HepG2 (cell line): ENCODE measurements at regions not wholly inside any gene's neighbourhood (a gene's known extent, or its start where the extent isn't known, plus 50 kb on each side); places are given as distances from the start of the nearest gene placed in this dataset.
A peak's percentile ranks its signal among the peaks of the same experiment; 100 is the strongest.

Experiments
- ARNT2 ChIP-seq: sonication (generic); formaldehyde crosslinking; IDR thresholded peaks from 2 replicates; pipeline ENCODE4 v1.8.0; 2022; ENCODE audit warnings: mild to moderate bottlenecking, low read depth, missing genetic modification reagents, moderate library complexity
- BCLAF1 ChIP-seq: fragments of 450-650 bp; IDR thresholded peaks from 2 replicates; pipeline ENCODE4 v1.6.1; 2017; ENCODE audit warnings: mild to moderate bottlenecking
- ESRRA ChIP-seq: sonication (generic); formaldehyde crosslinking; IDR thresholded peaks from 2 replicates; pipeline ENCODE4 v1.5.1; 2020; ENCODE audit warnings: mild to moderate bottlenecking, low read depth, missing genetic modification reagents
- GZF1 ChIP-seq: sonication (generic); formaldehyde crosslinking; IDR thresholded peaks from 2 replicates; pipeline ENCODE4 v1.5.1; 2020; ENCODE audit warnings: mild to moderate bottlenecking, missing genetic modification reagents
- HMG20A ChIP-seq: IDR thresholded peaks from 2 replicates; pipeline ENCODE4 v1.6.1; 2016; ENCODE audit warnings: borderline replicate concordance
- KLF13 ChIP-seq: sonication (generic); formaldehyde crosslinking; IDR thresholded peaks from 2 replicates; pipeline ENCODE4 v1.4.0; 2020; ENCODE audit warnings: mild to moderate bottlenecking, missing genetic modification reagents
- SIX4 ChIP-seq: sonication (generic); formaldehyde crosslinking; IDR thresholded peaks from 2 replicates; pipeline ENCODE4 v1.4.0; 2020; ENCODE audit warnings: missing genetic modification reagents
- ZBTB39 ChIP-seq: sonication (generic); formaldehyde crosslinking; IDR thresholded peaks from 2 replicates; pipeline ENCODE4 v1.5.0; 2020; ENCODE audit warnings: missing genetic modification reagents
- ZFP36L2 ChIP-seq: sonication (generic); formaldehyde crosslinking; IDR thresholded peaks from 2 replicates; pipeline ENCODE4 v1.4.0; 2020; ENCODE audit warnings: missing genetic modification reagents
- ZNF547 ChIP-seq: sonication (generic); formaldehyde crosslinking; IDR thresholded peaks from 2 replicates; pipeline ENCODE4 v1.5.1; 2020; ENCODE audit warnings: mild to moderate bottlenecking, missing genetic modification reagents
- ZNF549 ChIP-seq: sonication (generic); formaldehyde crosslinking; IDR thresholded peaks from 2 replicates; pipeline ENCODE4 v1.5.0; 2020; ENCODE audit warnings: missing genetic modification reagents
- TF ChIP-seq, protein P1 (sequence below): sonication (generic); formaldehyde crosslinking; IDR thresholded peaks from 2 replicates; pipeline ENCODE4 v1.8.1; 2023; ENCODE audit warnings: mild to moderate bottlenecking, missing genetic modification reagents
- TF ChIP-seq, protein P2 (sequence below): sonication (generic); formaldehyde crosslinking; IDR thresholded peaks from 2 replicates; pipeline ENCODE4 v1.9.0; 2021; ENCODE audit warnings: mild to moderate bottlenecking, missing genetic modification reagents
- TF ChIP-seq, protein P3 (sequence below): sonication (generic); formaldehyde crosslinking; IDR thresholded peaks from 2 replicates; pipeline ENCODE4 v1.5.0; 2020; ENCODE audit warnings: mild to moderate bottlenecking, missing genetic modification reagents

DNA sequence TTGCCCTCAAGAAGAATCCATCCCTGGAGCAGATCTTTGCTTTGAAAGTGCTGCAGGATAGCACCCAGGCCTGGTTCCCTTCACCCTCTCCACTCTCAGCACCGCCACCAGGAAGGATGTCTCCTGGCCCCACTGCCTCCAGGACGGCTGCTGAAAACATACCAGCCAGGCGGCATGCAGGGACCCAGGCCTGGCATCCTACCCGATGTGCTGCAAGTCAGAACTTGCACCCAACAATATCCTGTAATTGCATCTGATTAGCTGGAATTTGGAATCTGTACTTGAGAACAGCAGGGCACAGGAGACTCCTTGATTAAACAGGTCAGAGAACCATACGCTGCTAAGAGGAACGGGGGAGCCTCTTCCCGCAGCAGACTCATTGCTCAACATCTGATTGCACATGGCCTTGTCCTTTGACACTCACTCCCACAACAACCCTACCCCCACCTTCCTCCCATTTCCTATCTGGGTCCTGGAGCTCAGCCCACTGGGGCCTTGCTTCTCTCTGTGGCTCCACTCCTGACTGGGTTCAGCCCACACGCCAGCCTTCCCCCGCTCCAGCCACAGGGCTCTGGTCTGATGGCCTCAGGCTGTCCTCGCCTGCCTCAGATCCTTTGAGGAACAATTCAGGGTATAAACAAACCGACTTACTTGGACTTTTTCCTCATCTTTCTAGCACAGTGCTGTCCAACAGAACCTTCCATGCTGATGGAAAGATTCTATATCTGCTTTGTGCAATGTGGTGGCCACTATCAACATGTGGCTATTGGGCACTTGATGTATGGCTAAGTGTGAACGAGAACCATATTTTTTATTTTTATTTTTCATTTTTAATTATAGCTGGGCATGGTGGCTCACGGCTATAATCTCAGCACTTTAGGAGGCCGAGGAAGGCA is 78.0 kb downstream of the FGD2 start (continued):
- TF ChIP-seq, protein P1, sequence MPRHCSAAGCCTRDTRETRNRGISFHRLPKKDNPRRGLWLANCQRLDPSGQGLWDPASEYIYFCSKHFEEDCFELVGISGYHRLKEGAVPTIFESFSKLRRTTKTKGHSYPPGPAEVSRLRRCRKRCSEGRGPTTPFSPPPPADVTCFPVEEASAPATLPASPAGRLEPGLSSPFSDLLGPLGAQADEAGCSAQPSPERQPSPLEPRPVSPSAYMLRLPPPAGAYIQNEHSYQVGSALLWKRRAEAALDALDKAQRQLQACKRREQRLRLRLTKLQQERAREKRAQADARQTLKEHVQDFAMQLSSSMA (CRISPR knock-in tag): peak; percentile 50; the same call in 1 of the 2 replicates
- TF ChIP-seq, protein P2, sequence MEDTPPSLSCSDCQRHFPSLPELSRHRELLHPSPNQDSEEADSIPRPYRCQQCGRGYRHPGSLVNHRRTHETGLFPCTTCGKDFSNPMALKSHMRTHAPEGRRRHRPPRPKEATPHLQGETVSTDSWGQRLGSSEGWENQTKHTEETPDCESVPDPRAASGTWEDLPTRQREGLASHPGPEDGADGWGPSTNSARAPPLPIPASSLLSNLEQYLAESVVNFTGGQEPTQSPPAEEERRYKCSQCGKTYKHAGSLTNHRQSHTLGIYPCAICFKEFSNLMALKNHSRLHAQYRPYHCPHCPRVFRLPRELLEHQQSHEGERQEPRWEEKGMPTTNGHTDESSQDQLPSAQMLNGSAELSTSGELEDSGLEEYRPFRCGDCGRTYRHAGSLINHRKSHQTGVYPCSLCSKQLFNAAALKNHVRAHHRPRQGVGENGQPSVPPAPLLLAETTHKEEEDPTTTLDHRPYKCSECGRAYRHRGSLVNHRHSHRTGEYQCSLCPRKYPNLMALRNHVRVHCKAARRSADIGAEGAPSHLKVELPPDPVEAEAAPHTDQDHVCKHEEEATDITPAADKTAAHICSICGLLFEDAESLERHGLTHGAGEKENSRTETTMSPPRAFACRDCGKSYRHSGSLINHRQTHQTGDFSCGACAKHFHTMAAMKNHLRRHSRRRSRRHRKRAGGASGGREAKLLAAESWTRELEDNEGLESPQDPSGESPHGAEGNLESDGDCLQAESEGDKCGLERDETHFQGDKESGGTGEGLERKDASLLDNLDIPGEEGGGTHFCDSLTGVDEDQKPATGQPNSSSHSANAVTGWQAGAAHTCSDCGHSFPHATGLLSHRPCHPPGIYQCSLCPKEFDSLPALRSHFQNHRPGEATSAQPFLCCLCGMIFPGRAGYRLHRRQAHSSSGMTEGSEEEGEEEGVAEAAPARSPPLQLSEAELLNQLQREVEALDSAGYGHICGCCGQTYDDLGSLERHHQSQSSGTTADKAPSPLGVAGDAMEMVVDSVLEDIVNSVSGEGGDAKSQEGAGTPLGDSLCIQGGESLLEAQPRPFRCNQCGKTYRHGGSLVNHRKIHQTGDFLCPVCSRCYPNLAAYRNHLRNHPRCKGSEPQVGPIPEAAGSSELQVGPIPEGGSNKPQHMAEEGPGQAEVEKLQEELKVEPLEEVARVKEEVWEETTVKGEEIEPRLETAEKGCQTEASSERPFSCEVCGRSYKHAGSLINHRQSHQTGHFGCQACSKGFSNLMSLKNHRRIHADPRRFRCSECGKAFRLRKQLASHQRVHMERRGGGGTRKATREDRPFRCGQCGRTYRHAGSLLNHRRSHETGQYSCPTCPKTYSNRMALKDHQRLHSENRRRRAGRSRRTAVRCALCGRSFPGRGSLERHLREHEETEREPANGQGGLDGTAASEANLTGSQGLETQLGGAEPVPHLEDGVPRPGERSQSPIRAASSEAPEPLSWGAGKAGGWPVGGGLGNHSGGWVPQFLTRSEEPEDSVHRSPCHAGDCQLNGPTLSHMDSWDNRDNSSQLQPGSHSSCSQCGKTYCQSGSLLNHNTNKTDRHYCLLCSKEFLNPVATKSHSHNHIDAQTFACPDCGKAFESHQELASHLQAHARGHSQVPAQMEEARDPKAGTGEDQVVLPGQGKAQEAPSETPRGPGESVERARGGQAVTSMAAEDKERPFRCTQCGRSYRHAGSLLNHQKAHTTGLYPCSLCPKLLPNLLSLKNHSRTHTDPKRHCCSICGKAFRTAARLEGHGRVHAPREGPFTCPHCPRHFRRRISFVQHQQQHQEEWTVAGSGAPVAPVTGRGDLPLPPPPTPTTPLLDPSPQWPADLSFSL: no peak
- TF ChIP-seq ZNF547 (CRISPR knock-in tag) (peak; percentile 91), ESRRA (CRISPR knock-in tag) (peak; percentile 97), BCLAF1 (no peak), KLF13 (no peak), HMG20A (CRISPR knock-in tag) (peak; percentile 98), GZF1 (CRISPR knock-in tag) (no peak), ARNT2 (CRISPR knock-in tag) (peak; percentile 77; the same call in 1 of the 2 replicates), ZFP36L2 (CRISPR knock-in tag) (0 out of 2 replicates have a peak, but pooled peaks have one; percentile 6), ZBTB39 (peak; percentile 95), ZNF549 (CRISPR knock-in tag) (no peak), SIX4 (CRISPR knock-in tag) (peak; percentile 95)
- TF ChIP-seq, protein P3, sequence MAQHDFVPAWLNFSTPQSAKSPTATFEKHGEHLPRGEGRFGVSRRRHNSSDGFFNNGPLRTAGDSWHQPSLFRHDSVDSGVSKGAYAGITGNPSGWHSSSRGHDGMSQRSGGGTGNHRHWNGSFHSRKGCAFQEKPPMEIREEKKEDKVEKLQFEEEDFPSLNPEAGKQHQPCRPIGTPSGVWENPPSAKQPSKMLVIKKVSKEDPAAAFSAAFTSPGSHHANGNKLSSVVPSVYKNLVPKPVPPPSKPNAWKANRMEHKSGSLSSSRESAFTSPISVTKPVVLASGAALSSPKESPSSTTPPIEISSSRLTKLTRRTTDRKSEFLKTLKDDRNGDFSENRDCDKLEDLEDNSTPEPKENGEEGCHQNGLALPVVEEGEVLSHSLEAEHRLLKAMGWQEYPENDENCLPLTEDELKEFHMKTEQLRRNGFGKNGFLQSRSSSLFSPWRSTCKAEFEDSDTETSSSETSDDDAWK (CRISPR knock-in tag): no peak
